Right atrium auricular region (tissue), 2 donors: ENCODE measurements at regions not wholly inside any gene's neighbourhood (a gene's known extent, or its start where the extent isn't known, plus 50 kb on each side); places are given as distances from the start of the nearest gene placed in this dataset.

ENCODE experiments used
- DNase-seq: peaks from one replicate; pipeline ENCODE4 v3.0.0-alpha.2; 2019; ENCODE audit warnings: low spot score
- H3K27ac ChIP-seq, 2 donors: fragments of 200-600 bp; sonication (generic); 1 replicate in 1 of 2; 2 replicates in 1 of 2; pipeline ENCODE4 v1.5.1; 2016 to 2019
- H3K27me3 ChIP-seq, 2 donors: fragments of 200-600 bp; sonication (generic); one replicate each; pipeline versions ENCODE4 v1.5.1 to v1.6.0; 2017 to 2019
- H3K36me3 ChIP-seq: fragments of 200-600 bp; sonication (generic); one replicate; pipeline ENCODE4 v1.5.1; 2016
- H3K4me1 ChIP-seq, 2 donors: fragments of 200-600 bp; sonication (generic); one replicate each; pipeline versions ENCODE4 v1.5.1 to v1.6.0; 2017 to 2019
- H3K4me3 ChIP-seq, 2 donors: fragments of 200-600 bp; sonication (generic); 1 replicate in 1 of 2; 2 replicates in 1 of 2; pipeline ENCODE4 v1.5.1; 2017 to 2019; ENCODE audit warnings: mild to moderate bottlenecking in 1 of 2, moderate library complexity in 1 of 2
- H3K9me3 ChIP-seq, 2 donors: fragments of 200-600 bp; sonication (generic); one replicate each; pipeline ENCODE4 v1.5.1; 2019
- CTCF ChIP-seq, 2 donors: fragments of 200-600 bp; sonication (generic); IDR thresholded peaks; one replicate each; pipeline ENCODE4 v1.5.1; 2019; ENCODE audit warnings: antibody characterized with exemption in 2 of 2

GRCh38 chr10:109726473-109726872 lies 196.8 kb downstream of the XPNPEP1 start:
- no peak for DNase-seq
- no peak for TF ChIP-seq CTCF (IDR thresholded peaks at IDR 0.05)
- H3K36me3 ChIP-seq, result no peaks in the 10 kb centered on the region
- H3K9me3 ChIP-seq, result no peaks in the 10 kb centered on the region
- no peak overlapping the region for H3K4me3 ChIP-seq
- H3K27me3 ChIP-seq, result no peaks in the 10 kb centered on the region
- no peaks in the 10 kb centered on the region for H3K4me1 ChIP-seq
- H3K27ac ChIP-seq, result no peak overlapping the region

- no peak for DNase-seq
- no peaks in the 10 kb centered on the region for H3K9me3 ChIP-seq
- H3K27me3 ChIP-seq, result no peaks in the 10 kb centered on the region
- no peak overlapping the region for H3K4me3 ChIP-seq
- no peaks in the 10 kb centered on the region for H3K36me3 ChIP-seq
- H3K4me1 ChIP-seq, result no peaks in the 10 kb centered on the region
- no peak for TF ChIP-seq CTCF (IDR thresholded peaks at IDR 0.05)
- H3K27ac ChIP-seq, result no peak overlapping the region
Measured at GRCh38 chr10:109723305-109723704, 200.0 kb downstream of the XPNPEP1 start.

DNA sequence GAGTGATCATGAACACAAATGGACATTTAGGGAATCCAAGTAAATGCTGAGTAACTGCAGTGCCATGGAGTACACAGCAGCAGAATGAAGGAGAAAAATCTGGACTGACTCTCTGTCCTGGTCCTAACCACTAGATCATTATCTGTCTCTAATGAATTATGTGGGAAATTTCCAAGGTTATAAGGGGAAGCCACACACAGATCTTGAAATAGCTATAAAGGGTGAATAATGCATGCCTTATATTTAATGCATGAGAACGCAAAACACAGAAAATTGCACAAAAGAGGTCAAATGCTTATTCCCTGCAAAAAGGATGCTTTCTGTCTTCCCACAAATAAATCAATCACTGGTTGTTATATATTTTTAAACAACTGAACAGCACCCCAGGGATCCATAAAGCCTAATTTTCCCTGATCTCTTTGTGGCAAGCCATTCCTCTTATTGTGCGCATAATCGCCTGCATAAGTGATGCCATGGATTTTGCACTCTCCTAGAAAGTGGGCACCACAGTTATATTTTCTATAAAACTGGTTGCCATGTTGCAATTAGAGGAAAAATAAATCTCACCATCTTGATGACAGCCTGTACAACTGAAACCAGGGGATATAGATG lies 201.8 kb downstream of the XPNPEP1 start:
- H3K9me3 ChIP-seq, result no peaks in the 10 kb centered on the region
- no peak for DNase-seq
- no peaks in the 10 kb centered on the region for H3K4me1 ChIP-seq
- no peak for TF ChIP-seq CTCF (IDR thresholded peaks at IDR 0.05)
- no peaks in the 10 kb centered on the region for H3K27me3 ChIP-seq
- no peak overlapping the region for H3K27ac ChIP-seq
- H3K36me3 ChIP-seq, result no peaks in the 10 kb centered on the region
- H3K4me3 ChIP-seq, result no peak overlapping the region

- DNase-seq, result no peak
- H3K4me3 ChIP-seq, result no peak overlapping the region
- no peaks in the 10 kb centered on the region for H3K27me3 ChIP-seq
- H3K9me3 ChIP-seq, result peaks cover 0 to 15% of the 10 kb centered on the region in 2 donors
- no peak overlapping the region for H3K27ac ChIP-seq
- no peak for TF ChIP-seq CTCF (IDR thresholded peaks at IDR 0.05)
- no peaks in the 10 kb centered on the region for H3K36me3 ChIP-seq
- no peaks in the 10 kb centered on the region for H3K4me1 ChIP-seq
Measured at GRCh38 chr10:109706026-109706560, 217.2 kb downstream of the XPNPEP1 start.

DNA sequence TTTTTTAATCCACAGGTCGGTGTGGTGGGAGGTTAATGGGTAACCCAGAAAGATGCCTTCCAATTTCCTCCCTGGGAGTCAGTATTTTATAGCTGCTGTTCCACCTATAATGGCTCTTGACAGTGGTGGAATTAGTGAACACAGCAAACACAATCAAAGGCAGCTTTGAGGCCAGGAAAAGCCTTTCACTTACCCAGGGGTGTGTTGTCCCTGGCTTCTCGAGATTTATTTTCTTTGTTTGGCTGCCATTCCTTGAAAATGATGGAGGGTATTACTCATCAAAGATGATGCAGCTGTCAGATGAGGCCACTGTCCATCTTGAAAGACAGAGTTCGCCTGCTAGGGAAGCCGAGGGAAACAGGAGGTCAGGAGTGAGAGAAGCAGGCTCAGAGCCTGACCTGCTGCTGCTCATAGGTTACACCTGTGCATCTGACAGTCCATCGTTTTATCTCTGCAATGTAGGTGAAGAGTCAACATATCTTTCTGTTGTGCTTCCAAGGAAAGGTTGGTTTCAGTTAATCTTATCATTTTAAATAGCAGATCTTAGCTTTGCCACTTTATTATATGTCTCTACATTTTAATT lies 221.6 kb downstream of the XPNPEP1 start:
- Histone ChIP-seq H3K27ac (no peak overlapping the region), H3K27me3 (no peaks in the 10 kb centered on the region), H3K36me3 (no peaks in the 10 kb centered on the region), H3K4me1 (no peaks in the 10 kb centered on the region), H3K9me3 (no peaks in the 10 kb centered on the region), H3K4me3 (no peak overlapping the region)
- DNase-seq, result no peak
- no peak for TF ChIP-seq CTCF (IDR thresholded peaks at IDR 0.05)
